Uterus (tissue), 3 donors: ENCODE measurements at regions not wholly inside any gene's neighbourhood (a gene's known extent, or its start where the extent isn't known, plus 50 kb on each side); places are given as distances from the start of the nearest gene placed in this dataset.

Experiments used
- DNase-seq, 2 donors: peaks; one replicate each; pipeline ENCODE4 v3.0.0-alpha.2; 2019 to 2020
- H3K27ac ChIP-seq, 2 donors: fragments of 200-600 bp; sonication (generic); 1 replicate in 1 of 2; 2 replicates in 1 of 2; pipeline ENCODE4 v1.5.1; 2016 to 2018
- H3K27me3 ChIP-seq, 2 donors: fragments of 200-600 bp; sonication (generic); one replicate each; pipeline ENCODE4 v1.5.1; 2018 to 2019; ENCODE audit warnings: control low read depth in 1 of 2
- H3K36me3 ChIP-seq, 2 donors: fragments of 200-600 bp; sonication (generic); one replicate each; pipeline ENCODE4 v1.5.1; 2019; ENCODE audit warnings: control low read depth in 1 of 2
- H3K4me1 ChIP-seq, 2 donors: fragments of 200-600 bp; sonication (generic); one replicate each; pipeline ENCODE4 v1.5.1; 2018 to 2019; ENCODE audit warnings: control low read depth in 1 of 2
- H3K4me3 ChIP-seq, 2 donors: fragments of 200-600 bp; sonication (generic); 1 replicate in 1 of 2; 2 replicates in 1 of 2; pipeline ENCODE4 v1.5.1; 2018 to 2019; ENCODE audit warnings: mild to moderate bottlenecking in 1 of 2
- H3K9me3 ChIP-seq, 2 donors: fragments of 200-600 bp; sonication (generic); one replicate each; pipeline ENCODE4 v1.5.1; 2019; ENCODE audit warnings: control low read depth in 1 of 2
- CTCF ChIP-seq, 4 experiments: fragments of 200-600 bp in 2 of 4; fragments of 450-650 bp in 2 of 4; sonication (generic) in 2 of 4; IDR thresholded peaks; one replicate each; pipeline ENCODE4 v1.5.1; 2016 to 2019; ENCODE audit warnings: antibody characterized with exemption in 4 of 4, mild to moderate bottlenecking in 2 of 4, moderate library complexity in 1 of 4
- POLR2A ChIP-seq, 2 donors: fragments of 450-650 bp; IDR thresholded peaks; one replicate each; pipeline ENCODE4 v1.6.1; 2016; ENCODE audit warnings: antibody characterized with exemption in 2 of 2, mild to moderate bottlenecking in 1 of 2, moderate library complexity in 1 of 2
- intact Hi-C: fragments of 100-400 bp; cut with DNase I; formaldehyde crosslinking; loops from one replicate; pipeline ENCODE4 v1.15.1; 2023; ENCODE audit warnings: low total_unique reads
- donor health status: DM: yes; HTN: yes; CAD: no.

DNA sequence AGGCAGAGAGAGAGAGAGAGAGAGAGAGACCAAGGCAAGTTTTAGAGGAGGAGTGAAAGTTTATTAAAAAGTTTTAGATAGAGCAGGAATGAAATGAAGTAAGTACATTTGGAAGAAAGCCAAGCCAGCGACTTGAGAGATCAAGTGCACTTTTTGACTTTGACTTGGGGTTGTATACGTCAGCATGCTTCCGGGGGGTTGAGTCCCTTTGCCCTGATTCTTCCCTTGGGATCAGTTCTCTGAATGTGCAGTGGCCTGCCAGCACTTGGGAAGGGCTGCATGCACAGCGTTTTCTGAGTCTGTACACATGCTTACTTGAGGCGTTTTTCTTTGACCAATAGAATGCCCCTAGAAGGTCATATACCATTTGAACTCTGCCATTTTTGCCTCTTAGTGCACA, 400.5 kb downstream of the PDGFC start:
- H3K4me3 ChIP-seq, result no peak overlapping the region
- intact Hi-C loops, result no loop called here
- H3K9me3 ChIP-seq, result no peaks in the 10 kb centered on the region
- TF ChIP-seq CTCF (IDR thresholded peaks at IDR 0.05), result no peak
- no peak for TF ChIP-seq POLR2A (IDR thresholded peaks at IDR 0.05)
- H3K4me1 ChIP-seq, result no peaks in the 10 kb centered on the region
- no peaks in the 10 kb centered on the region for H3K27me3 ChIP-seq
- H3K27ac ChIP-seq, result no peak overlapping the region
- no peaks in the 10 kb centered on the region for H3K36me3 ChIP-seq
- no peak for DNase-seq

GRCh38 chr4:156569535-156569934, 402.1 kb downstream of the PDGFC start:
- Histone ChIP-seq H3K27me3 (no peaks in the 10 kb centered on the region), H3K27ac (no peak overlapping the region), H3K4me1 (no peaks in the 10 kb centered on the region), H3K9me3 (no peaks in the 10 kb centered on the region), H3K36me3 (no peaks in the 10 kb centered on the region), H3K4me3 (no peak overlapping the region)
- intact Hi-C loops, result no loop called here
- TF ChIP-seq POLR2A (IDR thresholded peaks at IDR 0.05) (no peak), CTCF (IDR thresholded peaks at IDR 0.05) (no peak)
- DNase-seq, result no peak

GRCh38 chr4:156568484-156568883, 403.1 kb downstream of the PDGFC start:
- H3K9me3 ChIP-seq, result no peaks in the 10 kb centered on the region
- no peaks in the 10 kb centered on the region for H3K27me3 ChIP-seq
- TF ChIP-seq POLR2A (IDR thresholded peaks at IDR 0.05) (no peak), CTCF (IDR thresholded peaks at IDR 0.05) (no peak)
- H3K4me1 ChIP-seq, result no peaks in the 10 kb centered on the region
- no peaks in the 10 kb centered on the region for H3K36me3 ChIP-seq
- intact Hi-C loops, result no loop called here
- H3K4me3 ChIP-seq, result no peak overlapping the region
- DNase-seq, result no peak
- no peak overlapping the region for H3K27ac ChIP-seq

DNA sequence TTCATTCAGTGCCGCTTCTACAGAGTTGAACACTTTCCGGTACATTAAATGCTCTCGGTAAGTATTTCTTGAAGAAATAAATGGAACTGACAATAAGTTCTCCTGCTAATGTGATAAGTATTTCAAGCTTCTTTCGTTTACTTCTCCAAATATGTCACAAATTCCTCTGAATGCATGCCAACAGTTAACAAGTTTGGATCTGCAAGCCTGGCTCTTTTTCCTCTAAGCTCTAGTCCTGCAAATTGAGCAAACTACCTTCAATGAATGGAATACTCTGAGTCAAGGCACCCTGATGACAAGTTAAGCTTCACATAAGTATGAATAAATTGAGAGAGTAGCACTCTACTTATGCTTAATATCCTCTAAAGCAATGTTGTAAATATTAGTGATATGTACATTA, 403.6 kb downstream of the PDGFC start:
- TF ChIP-seq POLR2A (IDR thresholded peaks at IDR 0.05) (no peak), CTCF (IDR thresholded peaks at IDR 0.05) (no peak)
- intact Hi-C loops, result no loop called here
- no peak overlapping the region for H3K4me3 ChIP-seq

GRCh38 chr4:156560701-156561100, 410.9 kb downstream of the PDGFC start:
- H3K27ac ChIP-seq, result peak overlapping the region; percentile 72 to 76
- no peak for TF ChIP-seq POLR2A (IDR thresholded peaks at IDR 0.05)
- H3K27me3 ChIP-seq, result no peaks in the 10 kb centered on the region
- H3K36me3 ChIP-seq, result no peaks in the 10 kb centered on the region
- no peak overlapping the region for H3K4me3 ChIP-seq
- H3K4me1 ChIP-seq, result no peaks in the 10 kb centered on the region
- H3K9me3 ChIP-seq, result no peaks in the 10 kb centered on the region
- DNase-seq, result no peak
- intact Hi-C loops, result no loop called here

More for the DNA sequence above, 403.6 kb downstream of the PDGFC start:
- Histone ChIP-seq H3K36me3 (no peaks in the 10 kb centered on the region), H3K4me1 (no peaks in the 10 kb centered on the region), H3K27me3 (no peaks in the 10 kb centered on the region), H3K27ac (no peak overlapping the region), H3K9me3 (no peaks in the 10 kb centered on the region)
- DNase-seq, result no peak

GRCh38 chr4:156559346-156559745, 412.3 kb downstream of the PDGFC start:
- intact Hi-C loops, result no loop called here
- Histone ChIP-seq H3K27me3 (no peaks in the 10 kb centered on the region), H3K27ac (peak overlapping the region; percentile 72 to 76), H3K4me1 (no peaks in the 10 kb centered on the region), H3K36me3 (no peaks in the 10 kb centered on the region), H3K4me3 (no peak overlapping the region), H3K9me3 (no peaks in the 10 kb centered on the region)
- no peak for DNase-seq
- TF ChIP-seq POLR2A (IDR thresholded peaks at IDR 0.05) (no peak), CTCF (IDR thresholded peaks at IDR 0.05) (no peak)
